BE2C (cell line): ENCODE measurements at regions not wholly inside any gene's neighbourhood (a gene's known extent, or its start where the extent isn't known, plus 50 kb on each side); places are given as distances from the start of the nearest gene placed in this dataset.

Experiments
- DNase-seq: peaks from one replicate; pipeline ENCODE4 v3.0.0-alpha.2; 2020
- H3K27me3 ChIP-seq: fragments of 250-450 bp; sonication (Bioruptor Pico); 2 replicates; pipeline ENCODE4 v1.5.1; 2020; ENCODE audit warnings: mild to moderate bottlenecking
- H3K36me3 ChIP-seq: fragments of 250-450 bp; sonication (Bioruptor Pico); 2 replicates; pipeline ENCODE4 v1.5.1; 2020; ENCODE audit warnings: mild to moderate bottlenecking
- H3K4me1 ChIP-seq: fragments of 250-450 bp; sonication (Bioruptor Pico); 2 replicates; pipeline ENCODE4 v1.5.1; 2020
- H3K4me3 ChIP-seq: 2 replicates; pipeline ENCODE4 v1.5.1; 2011; ENCODE audit warnings: low read depth, low read length
- H3K9me3 ChIP-seq: fragments of 250-450 bp; sonication (Bioruptor Pico); 2 replicates; pipeline ENCODE4 v1.5.1; 2020
- TF ChIP-seq, protein P1 (sequence below): IDR thresholded peaks from 2 replicates; pipeline ENCODE4 v1.5.1; 2012; ENCODE audit warnings: mild to moderate bottlenecking, low read depth, low read length

DNA sequence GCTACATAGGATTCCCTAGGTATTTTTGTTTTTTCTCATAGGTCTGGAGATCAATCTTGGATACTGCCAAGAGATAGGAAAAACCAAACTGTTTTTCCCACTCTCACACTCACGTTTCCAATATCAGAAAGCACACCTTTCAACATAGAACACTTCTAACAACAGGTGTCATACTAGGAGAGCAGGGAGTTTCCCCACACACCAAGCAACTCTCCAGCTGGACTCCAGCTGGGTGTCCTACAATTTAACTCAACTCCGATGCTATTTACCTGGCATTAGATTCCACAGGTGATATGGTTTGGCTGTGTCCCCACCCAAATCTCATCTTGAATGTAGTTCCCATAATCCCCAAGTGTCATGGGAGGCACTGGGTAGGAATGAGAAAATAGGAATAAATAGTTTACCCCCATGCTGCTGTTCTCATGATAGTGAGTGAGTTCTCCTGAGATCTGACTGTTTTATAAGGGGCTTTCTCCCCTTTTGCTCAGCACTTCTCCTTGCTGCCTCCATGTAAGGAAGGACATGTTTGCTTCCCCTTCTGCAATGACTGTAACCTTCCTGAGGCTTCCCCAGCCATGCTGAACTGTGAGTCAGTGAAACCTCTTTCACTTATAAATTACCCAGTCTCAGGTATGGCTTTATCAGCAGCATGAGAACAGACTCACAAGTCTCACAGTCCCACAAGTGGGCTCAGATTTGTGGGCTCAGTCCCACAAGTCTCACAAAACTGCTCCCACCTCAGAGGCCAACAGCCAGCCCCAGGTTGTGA, 354.5 kb upstream of the THBS1 start:
- Histone ChIP-seq H3K4me1 (peaks cover 13% of the 10 kb centered on the region), H3K27me3 (no peaks in the 10 kb centered on the region), H3K36me3 (no peaks in the 10 kb centered on the region), H3K9me3 (no peaks in the 10 kb centered on the region), H3K4me3 (no peak overlapping the region)
- TF ChIP-seq, protein P1, sequence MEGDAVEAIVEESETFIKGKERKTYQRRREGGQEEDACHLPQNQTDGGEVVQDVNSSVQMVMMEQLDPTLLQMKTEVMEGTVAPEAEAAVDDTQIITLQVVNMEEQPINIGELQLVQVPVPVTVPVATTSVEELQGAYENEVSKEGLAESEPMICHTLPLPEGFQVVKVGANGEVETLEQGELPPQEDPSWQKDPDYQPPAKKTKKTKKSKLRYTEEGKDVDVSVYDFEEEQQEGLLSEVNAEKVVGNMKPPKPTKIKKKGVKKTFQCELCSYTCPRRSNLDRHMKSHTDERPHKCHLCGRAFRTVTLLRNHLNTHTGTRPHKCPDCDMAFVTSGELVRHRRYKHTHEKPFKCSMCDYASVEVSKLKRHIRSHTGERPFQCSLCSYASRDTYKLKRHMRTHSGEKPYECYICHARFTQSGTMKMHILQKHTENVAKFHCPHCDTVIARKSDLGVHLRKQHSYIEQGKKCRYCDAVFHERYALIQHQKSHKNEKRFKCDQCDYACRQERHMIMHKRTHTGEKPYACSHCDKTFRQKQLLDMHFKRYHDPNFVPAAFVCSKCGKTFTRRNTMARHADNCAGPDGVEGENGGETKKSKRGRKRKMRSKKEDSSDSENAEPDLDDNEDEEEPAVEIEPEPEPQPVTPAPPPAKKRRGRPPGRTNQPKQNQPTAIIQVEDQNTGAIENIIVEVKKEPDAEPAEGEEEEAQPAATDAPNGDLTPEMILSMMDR, result no peak
- DNase-seq, result no peak

DNA sequence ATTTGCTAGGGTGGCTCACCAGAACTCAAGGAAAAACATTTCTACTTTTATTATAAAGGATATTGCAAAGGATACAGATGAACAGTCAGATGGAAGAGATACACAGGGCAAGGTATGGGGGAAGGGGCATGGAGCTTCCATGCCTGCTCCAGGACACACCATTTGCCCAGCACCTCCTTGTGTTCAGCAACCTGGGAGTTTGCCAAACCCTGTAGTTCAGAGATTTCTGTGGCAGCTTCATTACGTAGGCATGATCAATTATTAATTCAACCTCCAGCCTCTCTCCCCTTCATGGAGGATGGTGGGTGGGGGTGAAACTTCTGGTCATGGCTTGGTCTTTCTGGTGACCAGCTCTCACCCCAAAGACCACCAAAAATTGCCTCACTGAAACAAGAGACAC, 353.9 kb upstream of the THBS1 start:
- Histone ChIP-seq H3K4me3 (no peak overlapping the region), H3K9me3 (no peaks in the 10 kb centered on the region), H3K4me1 (peaks cover 13% of the 10 kb centered on the region), H3K36me3 (no peaks in the 10 kb centered on the region), H3K27me3 (no peaks in the 10 kb centered on the region)
- DNase-seq, result no peak
- TF ChIP-seq, protein P1, result no peak

DNA sequence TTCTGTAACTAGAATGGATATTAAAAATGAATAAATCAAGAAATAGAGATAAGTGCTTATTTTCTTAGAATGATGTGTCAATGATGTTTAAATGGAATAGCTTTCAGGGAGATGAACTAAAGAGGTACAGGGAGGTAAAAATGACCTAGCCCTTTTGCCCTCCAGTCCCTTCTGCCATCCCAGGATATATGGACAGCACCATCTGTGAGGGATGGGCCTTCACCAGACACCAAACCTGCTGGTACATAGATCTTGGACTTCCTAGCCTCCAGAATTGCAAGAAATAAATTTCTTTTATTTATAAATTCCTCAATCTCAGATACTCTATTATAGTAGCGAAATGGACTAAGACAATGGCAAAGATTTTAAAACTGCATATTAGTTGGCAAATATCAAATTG, 352.0 kb upstream of the THBS1 start:
- no peak for DNase-seq
- TF ChIP-seq, protein P1, result no peak
- Histone ChIP-seq H3K36me3 (no peaks in the 10 kb centered on the region), H3K9me3 (no peaks in the 10 kb centered on the region), H3K4me1 (peaks cover 13% of the 10 kb centered on the region), H3K27me3 (no peaks in the 10 kb centered on the region), H3K4me3 (no peak overlapping the region)

DNA sequence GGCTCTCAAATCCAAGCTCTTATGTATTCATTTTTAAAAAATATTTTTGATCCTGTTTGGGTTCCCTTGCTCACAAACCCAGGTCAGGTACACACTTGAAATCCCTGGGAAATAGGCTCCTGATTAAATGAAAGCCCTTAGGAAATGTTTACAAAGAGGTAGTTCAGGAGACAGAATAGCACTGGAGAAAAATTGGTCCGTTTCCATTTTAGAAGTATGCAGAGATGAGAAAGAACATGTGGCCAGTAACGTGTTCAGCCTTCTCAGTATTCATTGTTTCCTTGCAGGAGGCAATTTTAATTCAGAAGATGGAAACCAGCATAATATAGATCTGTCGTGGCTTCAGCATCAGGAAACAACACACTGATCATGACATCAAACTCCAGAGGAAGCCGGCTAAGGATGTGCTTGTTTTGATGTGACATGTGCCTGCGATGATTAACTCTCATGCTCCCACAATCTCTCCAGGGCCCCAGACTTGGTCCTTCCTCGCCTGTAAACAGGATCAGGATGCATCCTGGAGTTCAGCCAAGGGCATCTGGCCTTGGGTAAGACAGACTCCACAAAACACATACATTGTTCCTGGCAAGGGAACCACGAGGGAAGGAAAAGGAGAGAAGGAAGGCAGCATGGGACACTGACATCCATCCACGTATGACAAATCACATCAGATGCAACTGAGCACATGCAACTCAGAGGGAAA, 350.5 kb upstream of the THBS1 start:
- TF ChIP-seq, protein P1, result no peak
- H3K4me1 ChIP-seq, result peaks cover 19% of the 10 kb centered on the region
- H3K36me3 ChIP-seq, result no peaks in the 10 kb centered on the region
- no peak overlapping the region for H3K4me3 ChIP-seq
- no peaks in the 10 kb centered on the region for H3K27me3 ChIP-seq
- H3K9me3 ChIP-seq, result no peaks in the 10 kb centered on the region
- peak; percentile 85 for DNase-seq

DNA sequence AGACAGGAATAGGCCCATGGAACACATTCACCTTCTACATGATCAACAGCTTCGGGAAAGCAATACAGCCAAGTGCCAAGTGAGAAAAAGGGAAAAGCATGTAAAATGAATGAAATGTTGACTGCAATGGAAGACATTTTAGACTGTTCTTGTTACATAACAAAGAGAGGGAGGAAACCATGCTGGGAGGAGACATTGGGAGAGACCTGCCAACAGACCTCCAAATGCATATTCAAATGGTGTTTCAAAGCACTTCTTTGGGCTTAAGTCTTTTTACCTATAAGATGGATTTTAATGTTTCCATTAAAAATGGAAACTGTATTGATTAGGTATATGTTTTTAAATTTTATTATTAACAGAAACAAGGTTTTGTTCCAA, 350.0 kb upstream of the THBS1 start:
- H3K4me1 ChIP-seq, result peaks cover 19% of the 10 kb centered on the region
- no peak for DNase-seq
- no peaks in the 10 kb centered on the region for H3K9me3 ChIP-seq
- no peaks in the 10 kb centered on the region for H3K36me3 ChIP-seq
- H3K27me3 ChIP-seq, result no peaks in the 10 kb centered on the region
- no peak overlapping the region for H3K4me3 ChIP-seq
- TF ChIP-seq, protein P1, result no peak

DNA sequence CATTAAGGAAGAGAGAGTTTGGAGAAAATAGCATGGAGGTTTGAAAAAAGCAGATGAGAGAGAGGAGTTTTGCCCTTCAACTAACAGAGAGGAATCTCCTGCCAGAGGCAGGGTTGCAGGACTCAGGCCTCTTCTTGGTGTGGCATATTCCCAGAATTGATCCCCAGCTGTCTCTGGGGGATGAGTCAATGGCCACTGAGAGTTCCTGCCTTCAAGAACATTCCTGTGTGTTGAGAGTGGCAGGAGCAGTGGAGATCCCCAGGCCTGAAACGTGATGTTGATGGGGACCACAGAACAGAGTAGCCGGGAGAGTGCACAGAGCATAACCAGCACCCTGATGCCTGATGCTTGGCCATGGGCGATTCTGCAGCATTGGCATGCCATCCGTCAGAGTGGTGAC, 348.4 kb upstream of the THBS1 start:
- H3K9me3 ChIP-seq, result no peaks in the 10 kb centered on the region
- no peak for DNase-seq
- TF ChIP-seq, protein P1, result no peak

More for the DNA sequence above, 348.4 kb upstream of the THBS1 start:
- Histone ChIP-seq H3K4me1 (peaks cover 19% of the 10 kb centered on the region), H3K27me3 (no peaks in the 10 kb centered on the region), H3K4me3 (no peak overlapping the region), H3K36me3 (no peaks in the 10 kb centered on the region)
